SK-N-SH treated with all-trans-retinoic acid at 6 μM for 48 hours (cell line): ENCODE measurements at regions not wholly inside any gene's neighbourhood (a gene's known extent, or its start where the extent isn't known, plus 50 kb on each side); places are given as distances from the start of the nearest gene placed in this dataset.
"Not testable (repeated sequence)": the region's sequence is repeated elsewhere in the genome, so short reads cannot be mapped to it uniquely, and the experiment has no call there.

Experiments used
- ATAC-seq: fragments of 200-7000 bp; cut with Tn5 transposase; 3 replicates; pipeline ENCODE4 v1.9.1; 2020; ENCODE audit warnings: mild to moderate bottlenecking, moderate library complexity
- ARNTL ChIP-seq: fragments of 450-650 bp; formaldehyde crosslinking; IDR thresholded peaks from 2 replicates; pipeline ENCODE4 v1.5.0; 2020; ENCODE audit warnings: low read depth, mild to moderate bottlenecking, moderate library complexity, borderline replicate concordance
- BACH2 ChIP-seq: fragments of 250-450 bp; sonication (Bioruptor Pico); IDR thresholded peaks from 2 replicates; pipeline ENCODE4 v1.9.0; 2021; ENCODE audit warnings: mild to moderate bottlenecking, borderline replicate concordance
- CREB5 ChIP-seq: fragments of 250-450 bp; sonication (Bioruptor Pico); IDR thresholded peaks from 2 replicates; pipeline ENCODE4 v1.5.1; 2020; ENCODE audit warnings: low read depth, mild to moderate bottlenecking, moderate library complexity
- CSDC2 ChIP-seq: fragments of 250-450 bp; sonication (Bioruptor Pico); IDR thresholded peaks from 2 replicates; pipeline ENCODE4 v1.5.0; 2020; ENCODE audit warnings: mild to moderate bottlenecking, moderate library complexity
- CSRNP3 ChIP-seq: fragments of 250-450 bp; sonication (Bioruptor Pico); IDR thresholded peaks from 2 replicates; pipeline ENCODE4 v1.5.1; 2021; ENCODE audit warnings: mild to moderate bottlenecking, moderate library complexity
- ESRRG ChIP-seq: fragments of 250-450 bp; sonication (Bioruptor Pico); IDR thresholded peaks from 2 replicates; pipeline ENCODE4 v1.6.1; 2021; ENCODE audit warnings: mild to moderate bottlenecking
- GLIS3 ChIP-seq: fragments of 250-450 bp; sonication (Bioruptor Pico); IDR thresholded peaks from 2 replicates; pipeline ENCODE4 v1.5.0; 2020; ENCODE audit warnings: mild to moderate bottlenecking, moderate library complexity
- ISL1 ChIP-seq: fragments of 250-450 bp; sonication (Bioruptor Pico); IDR thresholded peaks from 2 replicates; pipeline ENCODE4 v2.1.2; 2022; ENCODE audit warnings: mild to moderate bottlenecking, moderate library complexity
- OSR1 ChIP-seq: fragments of 250-450 bp; sonication (Bioruptor Pico); IDR thresholded peaks from 2 replicates; pipeline ENCODE4 v1.8.0; 2022; ENCODE audit warnings: moderate library complexity, mild to moderate bottlenecking, inconsistent platforms
- PATZ1 ChIP-seq: fragments of 250-450 bp; sonication (Bioruptor Pico); IDR thresholded peaks from 2 replicates; pipeline ENCODE4 v1.8.0; 2020; ENCODE audit warnings: mild to moderate bottlenecking, moderate library complexity, borderline replicate concordance
- POU6F1 ChIP-seq: fragments of 250-450 bp; sonication (Bioruptor Pico); IDR thresholded peaks from 2 replicates; pipeline ENCODE4 v1.8.0; 2021; ENCODE audit warnings: low read depth, mild to moderate bottlenecking, moderate library complexity, borderline replicate concordance
- PPARA ChIP-seq: fragments of 250-450 bp; sonication (Bioruptor Pico); IDR thresholded peaks from 2 replicates; pipeline ENCODE4 v1.5.0; 2020; ENCODE audit warnings: mild to moderate bottlenecking, borderline replicate concordance
- RARB ChIP-seq: fragments of 250-450 bp; sonication (Bioruptor Pico); IDR thresholded peaks from 2 replicates; pipeline ENCODE4 v1.8.0; 2021; ENCODE audit warnings: mild to moderate bottlenecking, moderate library complexity
- SNAI2 ChIP-seq: fragments of 250-450 bp; sonication (Bioruptor Pico); IDR thresholded peaks from 2 replicates; pipeline ENCODE4 v1.5.0; 2020; ENCODE audit warnings: mild to moderate bottlenecking, moderate library complexity
- TCF4 ChIP-seq: fragments of 250-450 bp; sonication (Bioruptor Pico); IDR thresholded peaks from 2 replicates; pipeline ENCODE4 v1.8.0; 2021; ENCODE audit warnings: mild to moderate bottlenecking, moderate library complexity, borderline replicate concordance
- TOX ChIP-seq: fragments of 250-450 bp; sonication (Bioruptor Pico); IDR thresholded peaks from 2 replicates; pipeline ENCODE4 v1.8.0; 2021; ENCODE audit warnings: mild to moderate bottlenecking, moderate library complexity, borderline replicate concordance
- ZC3H10 ChIP-seq: fragments of 250-450 bp; sonication (Bioruptor Pico); IDR thresholded peaks from 2 replicates; pipeline ENCODE4 v1.5.1; 2021; ENCODE audit warnings: mild to moderate bottlenecking, moderate library complexity
- ZFP30 ChIP-seq: fragments of 450-650 bp; formaldehyde crosslinking; IDR thresholded peaks from 2 replicates; pipeline ENCODE4 v1.5.0; 2022; ENCODE audit warnings: mild to moderate bottlenecking, moderate library complexity
- ZNF565 ChIP-seq: fragments of 450-650 bp; formaldehyde crosslinking; conservative IDR thresholded peaks from 2 replicates; pipeline ENCODE4 v1.5.0; 2020; ENCODE audit warnings: low read depth, mild to moderate bottlenecking, moderate library complexity
- ZNF70 ChIP-seq: fragments of 450-650 bp; formaldehyde crosslinking; IDR thresholded peaks from 2 replicates; pipeline ENCODE4 v1.5.0; 2020; ENCODE audit warnings: mild to moderate bottlenecking, moderate library complexity
- ZNF8 ChIP-seq: fragments of 450-650 bp; formaldehyde crosslinking; IDR thresholded peaks from 2 replicates; pipeline ENCODE4 v1.5.0; 2020; ENCODE audit warnings: mild to moderate bottlenecking, moderate library complexity
- TF ChIP-seq, protein P1 (sequence below): fragments of 250-450 bp; sonication (Bioruptor Pico); IDR thresholded peaks from 2 replicates; pipeline ENCODE4 v1.5.0; 2020; ENCODE audit warnings: mild to moderate bottlenecking, moderate library complexity

- TF ChIP-seq ZNF565 (CRISPR knock-in tag) (no peak), OSR1 (CRISPR knock-in tag) (no peak), CREB5 (no peak), ZC3H10 (CRISPR knock-in tag) (no peak), RARB (CRISPR knock-in tag) (no peak), SNAI2 (CRISPR knock-in tag) (no peak), CSRNP3 (CRISPR knock-in tag) (no peak), CSDC2 (CRISPR knock-in tag) (no peak), ZNF70 (no peak), TOX (CRISPR knock-in tag) (no peak), POU6F1 (no peak), PATZ1 (CRISPR knock-in tag) (no peak)
- no peak for ATAC-seq
Measured at GRCh38 chr1:37197411-37197810, 163.1 kb upstream of the GRIK3 start.

GRCh38 chr1:37214305-37214704 lies 180.0 kb upstream of the GRIK3 start:
- not testable (repeated sequence) for ATAC-seq

GRCh38 chr1:37233606-37234005 lies 199.3 kb upstream of the GRIK3 start:
- ATAC-seq = no peak
- no peak for TF ChIP-seq SNAI2 (CRISPR knock-in tag)
- TF ChIP-seq OSR1 (CRISPR knock-in tag) = no peak
- TF ChIP-seq ZNF565 (CRISPR knock-in tag) = no peak
- no peak for TF ChIP-seq PPARA (CRISPR knock-in tag)

DNA sequence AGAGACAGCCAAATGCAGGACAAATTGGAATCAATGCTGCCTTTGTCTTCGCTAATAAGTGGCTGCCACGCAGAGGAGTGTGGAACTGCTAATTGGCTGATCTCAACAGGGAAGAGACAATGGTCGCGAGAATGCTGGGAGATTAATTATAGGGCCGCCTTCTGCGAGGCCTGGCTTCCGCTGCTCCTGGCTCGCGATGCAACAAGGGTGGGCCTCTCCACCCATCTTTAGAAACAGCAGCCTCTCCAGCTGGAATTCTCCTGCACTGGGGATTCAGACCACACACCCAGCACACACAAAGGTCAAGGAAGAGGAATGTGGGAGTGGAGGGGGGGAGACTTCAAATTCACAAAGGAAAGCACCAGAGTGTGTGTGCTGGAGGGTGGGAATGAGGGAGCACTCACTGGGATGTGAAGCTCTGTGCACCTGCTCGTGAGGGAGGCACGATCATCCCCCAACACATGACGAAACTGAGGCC lies 200.7 kb upstream of the GRIK3 start:
- no peak for ATAC-seq
- TF ChIP-seq TCF4 (CRISPR knock-in tag) (no peak), PPARA (CRISPR knock-in tag) (no peak), ESRRG (no peak), CSDC2 (CRISPR knock-in tag) (no peak), RARB (CRISPR knock-in tag) (no peak), SNAI2 (CRISPR knock-in tag) (no peak), ZC3H10 (CRISPR knock-in tag) (no peak), BACH2 (no peak), ZNF565 (CRISPR knock-in tag) (no peak), ISL1 (no peak), PATZ1 (CRISPR knock-in tag) (no peak), ZNF8 (CRISPR knock-in tag) (no peak), ARNTL (CRISPR knock-in tag) (no peak), ZFP30 (CRISPR knock-in tag) (no peak), OSR1 (CRISPR knock-in tag) (no peak), CSRNP3 (CRISPR knock-in tag) (no peak), GLIS3 (CRISPR knock-in tag) (no peak), ZNF70 (no peak), TOX (CRISPR knock-in tag) (no peak)
- TF ChIP-seq, protein P1, sequence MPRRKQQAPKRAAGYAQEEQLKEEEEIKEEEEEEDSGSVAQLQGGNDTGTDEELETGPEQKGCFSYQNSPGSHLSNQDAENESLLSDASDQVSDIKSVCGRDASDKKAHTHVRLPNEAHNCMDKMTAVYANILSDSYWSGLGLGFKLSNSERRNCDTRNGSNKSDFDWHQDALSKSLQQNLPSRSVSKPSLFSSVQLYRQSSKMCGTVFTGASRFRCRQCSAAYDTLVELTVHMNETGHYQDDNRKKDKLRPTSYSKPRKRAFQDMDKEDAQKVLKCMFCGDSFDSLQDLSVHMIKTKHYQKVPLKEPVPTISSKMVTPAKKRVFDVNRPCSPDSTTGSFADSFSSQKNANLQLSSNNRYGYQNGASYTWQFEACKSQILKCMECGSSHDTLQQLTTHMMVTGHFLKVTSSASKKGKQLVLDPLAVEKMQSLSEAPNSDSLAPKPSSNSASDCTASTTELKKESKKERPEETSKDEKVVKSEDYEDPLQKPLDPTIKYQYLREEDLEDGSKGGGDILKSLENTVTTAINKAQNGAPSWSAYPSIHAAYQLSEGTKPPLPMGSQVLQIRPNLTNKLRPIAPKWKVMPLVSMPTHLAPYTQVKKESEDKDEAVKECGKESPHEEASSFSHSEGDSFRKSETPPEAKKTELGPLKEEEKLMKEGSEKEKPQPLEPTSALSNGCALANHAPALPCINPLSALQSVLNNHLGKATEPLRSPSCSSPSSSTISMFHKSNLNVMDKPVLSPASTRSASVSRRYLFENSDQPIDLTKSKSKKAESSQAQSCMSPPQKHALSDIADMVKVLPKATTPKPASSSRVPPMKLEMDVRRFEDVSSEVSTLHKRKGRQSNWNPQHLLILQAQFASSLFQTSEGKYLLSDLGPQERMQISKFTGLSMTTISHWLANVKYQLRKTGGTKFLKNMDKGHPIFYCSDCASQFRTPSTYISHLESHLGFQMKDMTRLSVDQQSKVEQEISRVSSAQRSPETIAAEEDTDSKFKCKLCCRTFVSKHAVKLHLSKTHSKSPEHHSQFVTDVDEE (CRISPR knock-in tag) = no peak
